IPS-18a (cell line): ENCODE measurements at regions not wholly inside any gene's neighbourhood (a gene's known extent, or its start where the extent isn't known, plus 50 kb on each side); places are given as distances from the start of the nearest gene placed in this dataset.

Source experiments
- H3K27ac ChIP-seq: one replicate; pipeline ENCODE4 v1.5.1; 2013; ENCODE audit warnings: low read length
- H3K27me3 ChIP-seq: one replicate; pipeline ENCODE4 v1.6.1; 2013; ENCODE audit warnings: mild to moderate bottlenecking, low read length; ENCODE audit not compliant: control insufficient read depth, insufficient read depth
- H3K36me3 ChIP-seq: one replicate; pipeline ENCODE4 v1.6.1; 2013; ENCODE audit warnings: low read depth, low read length; ENCODE audit not compliant: control insufficient read depth
- H3K4me1 ChIP-seq: one replicate; pipeline ENCODE4 v1.6.1; 2013; ENCODE audit warnings: low read depth, low read length; ENCODE audit not compliant: control insufficient read depth
- H3K4me3 ChIP-seq: one replicate; pipeline ENCODE4 v1.5.1; 2013; ENCODE audit warnings: low read length
- H3K9ac ChIP-seq: one replicate; pipeline ENCODE4 v1.6.1; 2013; ENCODE audit warnings: mild to moderate bottlenecking, low read length, moderate library complexity
- H3K9me3 ChIP-seq: one replicate; pipeline ENCODE4 v1.6.1; 2013; ENCODE audit warnings: low read depth, low read length; ENCODE audit not compliant: control insufficient read depth

- H3K4me3 ChIP-seq = no peak overlapping the region
- no peaks in the 10 kb centered on the region for H3K4me1 ChIP-seq
- H3K27ac ChIP-seq = no peak overlapping the region
- no peak overlapping the region for H3K9ac ChIP-seq
- no peaks in the 10 kb centered on the region for H3K27me3 ChIP-seq
- H3K36me3 ChIP-seq = no peaks in the 10 kb centered on the region
- H3K9me3 ChIP-seq = peaks cover 6% of the 10 kb centered on the region
Measured at GRCh38 chr19:13573056-13573667, 66.9 kb upstream of the CACNA1A start.

- H3K4me3 ChIP-seq = no peak overlapping the region
- no peak overlapping the region for H3K27ac ChIP-seq
- no peaks in the 10 kb centered on the region for H3K4me1 ChIP-seq
- H3K36me3 ChIP-seq = no peaks in the 10 kb centered on the region
- H3K9ac ChIP-seq = no peak overlapping the region
- no peaks in the 10 kb centered on the region for H3K27me3 ChIP-seq
- no peaks in the 10 kb centered on the region for H3K9me3 ChIP-seq
Measured at GRCh38 chr19:13561461-13561860, 55.2 kb upstream of the CACNA1A start.

GRCh38 chr19:13557756-13558398, 51.6 kb upstream of the CACNA1A start:
- Histone ChIP-seq H3K9me3 (no peaks in the 10 kb centered on the region), H3K9ac (no peak overlapping the region), H3K27me3 (no peaks in the 10 kb centered on the region), H3K4me1 (no peaks in the 10 kb centered on the region), H3K27ac (no peak overlapping the region), H3K36me3 (no peaks in the 10 kb centered on the region), H3K4me3 (no peak overlapping the region)

- Histone ChIP-seq H3K4me1 (no peaks in the 10 kb centered on the region), H3K27me3 (no peaks in the 10 kb centered on the region), H3K9me3 (no peaks in the 10 kb centered on the region), H3K36me3 (no peaks in the 10 kb centered on the region), H3K27ac (no peak overlapping the region), H3K4me3 (no peak overlapping the region), H3K9ac (no peak overlapping the region)
Measured at GRCh38 chr19:13556552-13556951, 50.3 kb upstream of the CACNA1A start.
